Stimulated activated CD8-positive, alpha-beta memory T cell treated with anti-CD3 and anti-CD28 coated beads, Interleukin-12 subunit alpha, Interleukin-12 subunit beta, amount 100 ng/mL, for 1 hour (primary cell): ENCODE measurements at regions not wholly inside any gene's neighbourhood (a gene's known extent, or its start where the extent isn't known, plus 50 kb on each side); places are given as distances from the start of the nearest gene placed in this dataset.
"Not testable (repeated sequence)": the region's sequence is repeated elsewhere in the genome, so short reads cannot be mapped to it uniquely, and the experiment has no call there.

Experiments
- DNase-seq: peaks from one replicate; pipeline ENCODE4 v3.0.0-alpha.2; 2020; ENCODE audit warnings: low read depth

DNA sequence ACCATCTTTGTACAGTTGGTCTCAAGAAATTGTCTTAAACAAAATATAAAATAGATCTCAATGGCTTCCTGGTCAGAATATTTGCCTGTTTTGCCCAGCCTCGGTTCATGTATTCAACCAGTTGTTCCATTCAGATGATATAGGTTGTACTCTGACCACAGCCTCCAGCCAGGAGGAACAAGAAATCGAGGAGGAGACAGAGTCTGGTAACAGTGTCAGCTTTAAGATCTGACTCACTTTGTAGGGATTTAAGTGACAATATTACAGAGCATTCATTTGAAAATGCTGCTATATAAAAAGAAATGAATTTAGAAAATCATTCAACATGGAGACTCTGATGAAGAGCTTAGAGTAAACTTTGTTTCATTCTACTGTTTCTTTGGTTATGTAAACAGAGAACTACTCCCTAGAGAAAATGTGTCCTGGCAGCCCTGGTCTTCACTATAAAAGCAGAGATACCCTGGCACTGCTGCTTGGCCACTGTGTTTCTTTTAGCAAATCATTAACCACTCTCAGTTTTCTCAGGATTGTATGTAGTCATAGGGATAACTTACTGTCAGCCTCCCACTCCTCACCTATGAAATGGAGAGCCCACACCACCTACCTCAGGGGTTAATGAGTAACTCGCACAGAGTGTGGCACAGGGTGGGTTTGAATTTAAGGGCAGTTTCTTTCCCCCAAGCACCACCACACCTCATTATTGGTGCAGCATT is 53.5 kb downstream of the PAGE2 start:
- DNase-seq = no peak

DNA sequence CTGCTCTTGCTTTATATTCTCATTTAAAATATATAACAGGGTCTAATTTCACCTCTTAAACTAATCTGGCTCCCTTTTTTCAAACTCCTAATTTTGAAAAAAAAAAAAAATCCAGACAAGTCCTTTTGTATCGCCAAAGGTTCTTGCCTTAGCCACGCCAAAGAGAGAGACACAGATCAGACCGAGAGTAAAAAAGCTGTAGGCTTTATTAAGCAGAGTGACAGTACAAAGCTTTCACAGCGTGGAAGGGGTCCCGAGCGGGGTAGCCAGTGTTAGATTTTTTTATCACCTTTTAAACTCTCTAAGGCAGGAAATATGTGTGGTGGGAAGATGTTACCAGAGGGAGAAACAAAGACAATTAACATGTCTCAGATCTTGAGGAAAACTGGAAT is 54.1 kb downstream of the PAGE2 start:
- DNase-seq = no peak

DNA sequence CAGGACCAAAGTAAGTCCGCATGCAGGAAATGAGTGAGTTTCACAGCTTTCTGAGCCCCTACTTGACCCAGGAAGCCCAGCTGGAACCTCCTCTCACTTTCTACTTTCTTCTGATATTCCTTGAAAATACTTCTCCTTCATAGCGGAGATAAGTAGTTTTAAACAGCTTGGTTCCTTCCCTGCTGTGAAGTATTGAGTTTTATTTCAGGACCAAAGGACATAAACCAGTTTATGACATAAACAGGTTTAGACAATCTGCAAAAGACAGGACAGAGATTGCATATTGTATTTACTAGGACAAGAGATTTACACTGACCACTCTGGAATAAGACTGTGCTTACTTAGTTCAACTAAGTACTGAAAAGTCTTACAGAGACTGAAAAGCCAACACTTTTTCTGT is 54.8 kb downstream of the PAGE2 start:
- no peak for DNase-seq

DNA sequence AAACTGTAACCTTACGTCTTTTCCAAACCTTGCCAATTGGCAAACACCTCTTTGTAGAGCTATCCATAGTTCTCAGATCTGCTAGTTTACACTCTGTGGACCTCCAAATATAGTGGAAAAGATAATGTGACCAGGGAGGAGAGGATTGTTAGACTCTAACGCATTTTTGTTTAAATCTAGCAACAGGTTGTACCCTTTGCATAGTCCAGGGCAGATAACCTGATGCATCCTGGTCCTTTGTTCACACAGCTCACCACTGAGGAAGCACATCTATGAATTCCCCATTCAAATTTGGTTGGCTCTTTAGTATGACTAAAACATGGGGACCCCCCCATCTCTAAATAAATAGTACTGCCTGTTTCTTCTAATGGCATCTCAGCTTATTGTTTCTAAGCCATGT is 55.9 kb downstream of the PAGE2 start:
- no peak for DNase-seq

DNA sequence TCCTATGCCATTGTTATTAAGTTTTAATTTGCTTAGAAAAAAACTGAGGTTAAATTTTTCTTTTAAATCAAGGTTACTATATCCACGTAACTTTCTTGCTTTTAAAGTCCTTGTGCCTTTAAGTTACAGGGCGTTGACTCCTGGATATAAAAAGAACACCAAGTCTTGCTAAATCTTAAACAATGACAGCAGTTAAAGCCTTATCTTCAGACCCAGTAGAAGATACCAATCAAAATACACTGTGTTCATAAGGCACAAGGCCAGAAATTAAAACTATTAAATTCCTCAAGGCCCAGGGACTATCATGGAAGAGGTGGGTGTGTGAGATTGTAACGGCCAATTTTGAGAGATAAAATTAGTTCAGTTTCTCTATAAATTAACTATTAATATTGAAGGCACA is 60.4 kb downstream of the PAGE2 start:
- no peak for DNase-seq

DNA sequence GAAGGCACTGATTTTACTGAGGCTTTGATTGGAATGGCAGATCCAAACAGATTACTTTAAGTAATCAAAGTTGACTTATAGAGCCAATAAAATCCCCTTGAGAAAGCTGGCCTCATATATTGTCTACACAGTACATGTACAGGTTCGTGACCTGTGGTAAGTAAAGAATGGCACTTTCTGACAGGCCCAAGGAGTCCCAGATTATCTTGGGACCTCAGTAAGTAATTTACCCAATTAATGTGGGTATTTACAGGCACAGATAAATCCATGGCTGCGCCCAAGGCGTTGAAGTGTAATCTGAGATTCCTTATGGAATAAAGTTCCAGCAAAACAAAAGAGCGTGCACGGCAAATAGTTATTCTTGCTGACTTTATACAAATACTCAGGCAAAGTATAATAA is 62.4 kb downstream of the PAGE2 start:
- DNase-seq = no peak

DNA sequence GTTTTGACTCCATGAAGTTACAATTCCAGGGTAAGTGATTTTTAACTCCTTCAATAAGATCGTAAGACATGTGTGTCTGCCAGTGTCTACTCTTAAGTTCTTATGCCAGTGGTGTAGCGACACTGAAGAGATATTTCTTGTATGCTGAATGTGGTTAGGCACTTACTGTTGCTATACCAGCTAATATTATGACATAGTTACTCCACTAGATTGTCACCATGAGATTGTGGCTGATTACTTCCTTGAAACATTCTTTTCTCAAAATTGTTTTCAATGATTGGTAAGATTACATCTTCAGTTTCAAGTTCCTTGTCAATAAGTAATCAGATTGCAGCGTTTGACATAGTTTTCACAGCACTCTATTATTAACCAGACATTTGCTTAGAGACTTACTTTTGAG is 60.6 kb upstream of the PAGE5 start:
- DNase-seq = no peak

DNA sequence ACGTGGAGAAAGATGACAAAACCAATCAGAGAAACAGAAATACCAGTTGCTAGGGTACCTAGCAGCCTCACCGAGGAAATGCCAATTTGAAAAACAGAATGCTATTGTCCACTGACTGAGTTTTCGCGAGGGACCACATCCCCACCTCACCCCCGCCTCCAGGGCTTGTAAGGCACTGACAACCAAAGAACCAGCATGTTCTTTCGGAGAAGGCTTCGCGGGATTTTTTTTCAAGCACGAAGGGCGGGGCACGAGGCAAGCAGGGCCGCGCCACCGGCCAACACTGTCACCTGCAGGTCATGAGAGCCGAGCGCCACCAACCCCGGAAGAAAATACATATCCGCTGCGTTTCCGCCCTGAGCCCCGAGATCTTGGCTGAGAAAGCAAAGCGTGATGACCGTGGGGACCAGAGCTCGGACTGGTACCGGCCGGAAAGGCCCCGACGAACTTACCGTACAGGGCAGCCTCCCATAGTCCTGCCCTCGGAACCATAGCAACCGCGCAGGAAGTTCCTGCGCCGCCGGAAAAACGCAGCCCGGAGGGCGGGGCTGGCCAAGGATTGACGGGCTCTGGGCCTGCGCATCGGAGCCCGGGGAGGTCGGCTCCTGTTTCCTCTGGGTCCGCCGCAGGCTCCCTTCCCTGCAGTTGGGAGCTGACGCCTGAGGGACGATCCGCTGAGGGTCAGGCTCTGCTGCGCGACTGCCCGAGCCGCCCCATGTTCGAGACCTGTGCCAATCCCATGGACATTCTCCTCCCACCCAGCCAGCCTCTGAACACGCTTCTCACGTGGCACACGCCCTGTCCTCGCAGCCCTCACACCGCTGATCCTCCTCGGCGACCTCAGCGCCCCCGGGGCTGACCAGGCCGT is 59.2 kb upstream of the PAGE5 start:
- DNase-seq = peak; percentile 86

DNA sequence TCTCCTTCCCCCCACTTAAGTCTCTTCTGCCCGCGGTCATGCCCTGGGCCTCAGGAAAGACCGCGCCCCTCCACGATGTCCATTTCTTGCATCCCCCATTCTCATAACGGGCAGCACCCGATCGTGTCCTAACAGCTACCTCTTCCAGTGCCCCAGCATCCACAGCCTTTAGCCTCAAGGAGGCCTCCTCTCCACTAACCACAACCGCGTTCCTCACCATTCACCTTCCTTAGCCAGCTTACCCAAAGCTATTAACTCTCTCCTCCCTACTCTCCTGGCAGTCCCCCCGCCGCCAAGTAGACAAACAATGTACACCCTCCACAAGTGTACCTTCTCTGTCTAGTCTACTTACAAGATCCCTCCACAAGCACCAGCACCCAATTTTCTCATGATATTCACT is 58.6 kb upstream of the PAGE5 start:
- no peak for DNase-seq

DNA sequence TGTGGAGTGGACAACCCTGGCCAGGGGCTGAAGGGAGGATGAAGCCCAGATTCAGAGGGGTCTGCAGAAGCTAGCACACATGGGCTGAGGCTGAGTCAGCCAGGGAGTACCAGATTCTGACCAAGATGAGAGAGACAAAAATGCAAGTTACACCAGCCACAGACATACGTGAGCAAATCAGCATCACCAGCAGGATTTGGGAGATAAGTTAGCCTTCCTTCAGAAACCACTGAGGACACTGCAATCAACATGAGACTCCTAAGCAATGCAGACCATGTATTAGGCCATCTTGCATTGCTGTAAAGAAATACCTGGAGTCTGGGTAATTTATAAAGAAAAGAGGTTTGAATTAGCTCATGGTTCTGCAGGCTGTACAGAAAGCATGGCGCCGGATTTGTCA is 57.0 kb upstream of the PAGE5 start:
- no peak for DNase-seq

DNA sequence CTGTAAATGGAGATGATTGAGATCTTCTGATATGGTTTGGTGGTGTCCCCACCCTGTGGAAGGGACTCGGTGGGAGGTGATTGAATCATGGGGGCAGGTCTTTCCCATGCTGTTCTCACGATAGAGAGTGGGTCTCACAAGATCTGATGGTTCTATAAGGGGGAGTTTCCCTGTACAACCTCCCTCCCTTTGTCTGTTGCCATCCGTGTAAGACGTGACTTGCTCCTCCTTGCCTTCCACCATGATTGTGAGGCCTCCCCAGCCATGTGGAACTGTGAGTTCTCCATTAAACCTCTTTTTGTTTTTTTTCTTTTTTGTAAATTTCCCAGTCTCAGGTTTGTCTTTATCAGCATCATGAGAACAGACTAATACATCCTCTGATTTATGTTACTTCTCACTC is 55.1 kb upstream of the PAGE5 start:
- DNase-seq = not testable (repeated sequence)

DNA sequence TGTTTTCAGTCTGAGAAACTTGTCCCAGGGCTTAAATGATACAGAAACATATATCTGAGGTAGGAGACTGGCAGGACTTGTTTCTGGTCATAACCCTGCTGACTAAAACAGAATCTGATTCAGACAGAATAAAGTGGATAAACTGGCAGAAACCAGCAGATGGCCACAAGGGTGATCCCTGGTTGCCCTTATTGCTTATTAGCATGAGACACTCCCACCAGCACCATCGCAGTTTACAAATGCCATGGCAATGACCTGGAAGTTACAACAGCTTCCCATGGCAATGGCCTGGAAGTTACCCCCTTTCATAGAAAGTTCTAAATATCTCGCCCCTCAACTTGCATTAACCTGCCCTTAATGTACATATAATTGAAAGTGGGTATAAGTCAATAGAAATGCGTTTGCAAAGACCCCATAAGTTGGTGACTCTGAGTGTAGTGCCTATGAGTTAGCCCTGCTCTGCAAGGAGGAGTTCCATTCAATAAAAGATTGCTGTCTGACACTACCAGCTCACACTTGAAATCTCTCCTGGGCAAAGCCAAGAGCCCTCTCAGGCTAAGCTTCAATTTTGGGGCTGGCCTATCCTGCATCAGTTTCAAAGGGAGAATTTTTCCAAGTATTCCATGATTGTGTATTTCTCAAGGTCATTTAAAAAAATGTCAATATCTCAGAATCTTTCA is 52.9 kb upstream of the PAGE5 start:
- DNase-seq = no peak

DNA sequence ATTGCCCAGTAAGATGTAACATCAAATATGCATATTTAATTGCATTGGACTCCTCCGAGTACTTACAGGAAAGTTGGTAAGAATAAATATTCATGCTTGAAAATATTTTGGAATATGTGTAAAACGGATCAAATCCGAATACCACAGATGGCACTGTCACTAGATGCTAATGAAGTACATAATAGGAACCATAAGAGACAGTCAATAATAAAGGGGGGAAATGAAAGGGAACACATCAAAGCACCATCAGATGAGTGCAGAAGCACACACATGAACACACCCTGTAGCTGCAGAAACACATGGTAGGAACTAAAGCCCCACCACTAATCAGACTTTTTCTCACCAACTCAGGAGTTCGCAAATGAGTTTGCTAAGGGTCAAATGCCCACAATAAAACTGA is 52.2 kb upstream of the PAGE5 start:
- DNase-seq = no peak

DNA sequence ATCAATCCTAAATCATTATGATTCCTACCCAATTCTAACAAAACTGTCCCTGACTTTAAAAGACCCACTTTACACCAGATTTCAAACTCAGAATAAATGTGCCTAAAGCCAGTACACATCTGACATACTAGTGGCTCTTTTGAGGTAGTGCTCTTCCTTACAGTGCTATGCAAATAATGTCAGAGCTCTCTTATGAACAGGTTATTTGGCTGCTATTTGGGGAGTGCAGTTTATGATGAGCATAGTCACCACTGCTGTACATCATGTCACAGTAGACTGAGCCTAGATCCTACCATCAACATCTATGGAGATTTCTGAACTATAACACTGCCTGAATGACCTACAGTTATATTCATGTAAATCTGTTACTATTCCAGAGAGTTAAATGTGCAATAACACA is 50.4 kb upstream of the PAGE5 start:
- no peak for DNase-seq
